Osteoblast (primary cell): ENCODE measurements at regions not wholly inside any gene's neighbourhood (a gene's known extent, or its start where the extent isn't known, plus 50 kb on each side); places are given as distances from the start of the nearest gene placed in this dataset.

ENCODE experiments used
- DNase-seq: peaks from one replicate; pipeline ENCODE4 v3.0.0; 2011; ENCODE audit warnings: low spot score, mixed read lengths; ENCODE audit not compliant: insufficient read length; ENCODE audit errors: missing footprints
- H2AFZ ChIP-seq: 2 replicates; pipeline ENCODE4 v1.6.0; 2011; ENCODE audit warnings: mild to moderate bottlenecking, low read length
- H3K27ac ChIP-seq: 2 replicates; pipeline ENCODE4 v1.5.1; 2011; ENCODE audit warnings: mild to moderate bottlenecking, low read depth, low read length, moderate library complexity
- H3K27me3 ChIP-seq: 2 replicates; pipeline ENCODE4 v1.6.0; 2012; ENCODE audit warnings: mild to moderate bottlenecking, control low read depth, inconsistent platforms, low read length, moderate library complexity; ENCODE audit not compliant: insufficient read depth
- H3K36me3 ChIP-seq: 2 replicates; pipeline ENCODE4 v1.5.1; 2011; ENCODE audit warnings: mild to moderate bottlenecking, low read length, control low read depth, moderate library complexity; ENCODE audit not compliant: insufficient read depth
- H3K4me1 ChIP-seq: 2 replicates; pipeline ENCODE4 v1.5.1; 2011; ENCODE audit warnings: mild to moderate bottlenecking, low read length, control low read depth, moderate library complexity; ENCODE audit not compliant: insufficient read depth
- H3K4me2 ChIP-seq: 2 replicates; pipeline ENCODE4 v1.6.0; 2011; ENCODE audit warnings: mild to moderate bottlenecking, low read length; ENCODE audit not compliant: insufficient read depth
- H3K4me3 ChIP-seq: fragments of 200-600 bp; sonication (generic); 3 replicates; pipeline ENCODE4 v1.5.1; 2012; ENCODE audit warnings: mild to moderate bottlenecking, low read length, inconsistent platforms; ENCODE audit not compliant: insufficient read depth
- H3K79me2 ChIP-seq: 2 replicates; pipeline ENCODE4 v1.6.0; 2012; ENCODE audit warnings: mild to moderate bottlenecking, low read length, control low read depth, inconsistent platforms; ENCODE audit not compliant: insufficient read depth
- H3K9me3 ChIP-seq: 2 replicates; pipeline ENCODE4 v1.5.1; 2011; ENCODE audit warnings: low read depth, low read length, control low read depth
- H4K20me1 ChIP-seq: 2 replicates; pipeline ENCODE4 v1.6.0; 2012; ENCODE audit warnings: mild to moderate bottlenecking, low read length, control low read depth; ENCODE audit not compliant: insufficient read depth
- TF ChIP-seq, protein P1 (sequence below): IDR thresholded peaks from 2 replicates; pipeline ENCODE4 v1.5.1; 2011; ENCODE audit warnings: mild to moderate bottlenecking, low read depth, low read length, moderate library complexity; ENCODE audit errors: extremely low read depth

DNA sequence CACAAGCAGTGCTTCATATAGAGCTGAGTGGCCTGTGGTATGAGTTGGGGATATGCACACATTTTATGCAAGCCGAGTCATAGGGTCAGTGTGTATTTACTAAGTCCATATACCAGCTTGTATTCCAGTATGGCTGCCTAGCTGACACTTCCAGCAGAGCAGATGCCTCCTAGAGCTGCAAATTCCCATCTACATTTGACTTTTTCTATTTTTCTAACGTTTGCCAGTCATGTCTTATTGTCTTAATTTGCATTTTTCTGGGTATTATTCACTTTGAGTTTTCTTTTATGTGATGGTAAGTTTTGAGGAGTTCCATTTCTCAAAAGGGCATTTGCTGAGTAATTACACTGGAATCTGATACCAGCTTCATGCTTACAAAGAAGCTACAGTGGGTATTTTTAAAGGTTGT lies 334.5 kb upstream of the CDH2 start:
- H3K27me3 ChIP-seq: no peaks in the 10 kb centered on the region
- H3K4me2 ChIP-seq: peak overlapping the region; percentile 67
- no peaks in the 10 kb centered on the region for H4K20me1 ChIP-seq
- H3K4me1 ChIP-seq: peaks cover 9% of the 10 kb centered on the region
- TF ChIP-seq, protein P1, sequence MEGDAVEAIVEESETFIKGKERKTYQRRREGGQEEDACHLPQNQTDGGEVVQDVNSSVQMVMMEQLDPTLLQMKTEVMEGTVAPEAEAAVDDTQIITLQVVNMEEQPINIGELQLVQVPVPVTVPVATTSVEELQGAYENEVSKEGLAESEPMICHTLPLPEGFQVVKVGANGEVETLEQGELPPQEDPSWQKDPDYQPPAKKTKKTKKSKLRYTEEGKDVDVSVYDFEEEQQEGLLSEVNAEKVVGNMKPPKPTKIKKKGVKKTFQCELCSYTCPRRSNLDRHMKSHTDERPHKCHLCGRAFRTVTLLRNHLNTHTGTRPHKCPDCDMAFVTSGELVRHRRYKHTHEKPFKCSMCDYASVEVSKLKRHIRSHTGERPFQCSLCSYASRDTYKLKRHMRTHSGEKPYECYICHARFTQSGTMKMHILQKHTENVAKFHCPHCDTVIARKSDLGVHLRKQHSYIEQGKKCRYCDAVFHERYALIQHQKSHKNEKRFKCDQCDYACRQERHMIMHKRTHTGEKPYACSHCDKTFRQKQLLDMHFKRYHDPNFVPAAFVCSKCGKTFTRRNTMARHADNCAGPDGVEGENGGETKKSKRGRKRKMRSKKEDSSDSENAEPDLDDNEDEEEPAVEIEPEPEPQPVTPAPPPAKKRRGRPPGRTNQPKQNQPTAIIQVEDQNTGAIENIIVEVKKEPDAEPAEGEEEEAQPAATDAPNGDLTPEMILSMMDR: no peak
- H3K79me2 ChIP-seq: no peaks in the 10 kb centered on the region
- DNase-seq: peak; percentile 10
- no peaks in the 10 kb centered on the region for H3K36me3 ChIP-seq
- no peaks in the 10 kb centered on the region for H3K9me3 ChIP-seq
- H3K27ac ChIP-seq: no peak overlapping the region
- peak overlapping the region; percentile 1 for H2AFZ ChIP-seq
- peak overlapping the region; percentile 36 for H3K4me3 ChIP-seq

DNA sequence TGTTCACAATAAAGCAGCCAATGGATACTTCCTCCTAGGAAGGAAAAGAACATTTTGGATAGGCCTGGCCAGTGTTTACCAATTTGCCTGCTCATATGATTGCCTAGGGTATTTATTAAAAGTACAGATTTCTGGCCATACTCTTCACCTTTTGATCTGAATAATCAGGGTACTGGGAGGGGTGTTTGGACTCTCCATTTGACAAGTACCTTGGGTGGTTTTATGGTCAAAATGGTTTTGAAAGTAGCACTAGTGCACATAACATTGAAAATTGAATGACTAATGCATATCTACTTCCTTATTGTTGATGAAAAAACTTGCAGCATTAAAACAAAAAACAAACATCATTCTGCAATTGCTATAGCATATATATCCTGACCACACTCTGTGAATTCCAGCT lies 333.3 kb upstream of the CDH2 start:
- Histone ChIP-seq H3K27ac (no peak overlapping the region), H3K4me1 (peaks cover 9% of the 10 kb centered on the region), H3K4me2 (no peak overlapping the region), H3K27me3 (no peaks in the 10 kb centered on the region), H2AFZ (no peak overlapping the region), H3K9me3 (no peaks in the 10 kb centered on the region), H3K4me3 (no peak overlapping the region), H4K20me1 (no peaks in the 10 kb centered on the region), H3K79me2 (no peaks in the 10 kb centered on the region), H3K36me3 (no peaks in the 10 kb centered on the region)
- no peak for DNase-seq
- TF ChIP-seq, protein P1: no peak

GRCh38 chr18:28504066-28504465 lies 327.1 kb upstream of the CDH2 start:
- Histone ChIP-seq H3K9me3 (no peaks in the 10 kb centered on the region), H3K27ac (no peak overlapping the region), H3K4me2 (no peak overlapping the region), H3K4me1 (no peaks in the 10 kb centered on the region), H3K79me2 (no peaks in the 10 kb centered on the region), H3K27me3 (no peaks in the 10 kb centered on the region), H3K36me3 (no peaks in the 10 kb centered on the region), H4K20me1 (no peaks in the 10 kb centered on the region), H2AFZ (no peak overlapping the region), H3K4me3 (no peak overlapping the region)
- DNase-seq: no peak
- TF ChIP-seq, protein P1: no peak

DNA sequence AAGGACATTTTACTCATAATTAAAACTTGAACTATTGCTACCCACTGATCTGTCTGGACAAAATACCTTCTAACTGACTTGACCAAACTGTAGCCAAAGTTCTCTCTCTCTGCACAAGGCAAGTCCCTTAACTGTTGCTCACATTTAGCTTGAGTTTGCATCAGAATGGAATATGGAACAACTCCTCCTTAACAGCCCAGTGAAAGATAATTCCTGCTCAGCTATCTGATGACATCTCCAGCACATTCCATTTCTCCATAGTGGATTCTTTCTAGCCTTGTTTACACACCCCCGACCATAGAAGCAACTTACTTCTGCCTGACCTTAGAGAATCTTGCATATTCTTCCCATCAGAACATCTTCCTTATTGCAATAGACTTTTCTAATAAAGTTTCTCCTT lies 317.2 kb upstream of the CDH2 start:
- Histone ChIP-seq H2AFZ (no peak overlapping the region), H3K9me3 (no peaks in the 10 kb centered on the region), H3K4me1 (no peaks in the 10 kb centered on the region), H4K20me1 (no peaks in the 10 kb centered on the region), H3K27me3 (no peaks in the 10 kb centered on the region), H3K4me3 (no peak overlapping the region), H3K27ac (no peak overlapping the region), H3K36me3 (no peaks in the 10 kb centered on the region), H3K4me2 (no peak overlapping the region), H3K79me2 (no peaks in the 10 kb centered on the region)
- no peak for DNase-seq
- TF ChIP-seq, protein P1: no peak
